Activated T-cell treated with anti-CD3 and anti-CD28 coated beads, Interleukin-2, amount 50 U/mL, for 72 hours (primary cell): ENCODE measurements at regions not wholly inside any gene's neighbourhood (a gene's known extent, or its start where the extent isn't known, plus 50 kb on each side); places are given as distances from the start of the nearest gene placed in this dataset.

Experiments used
- ATAC-seq, 2 donors: fragments of 150-1000 bp; cut with Tn5 transposase; replicated peaks in 1 of 2; 2 replicates each; pipeline ENCODE4 v1.10.0; 2021; ENCODE audit warnings: moderate library complexity in 2 of 2, mild to moderate bottlenecking in 1 of 2
- DNase-seq, 2 donors: peaks; one replicate each; pipeline ENCODE4 v3.0.0; 2021 to 2022; ENCODE audit warnings: mixed read lengths in 1 of 2
- H3K27ac Mint-ChIP-seq: one replicate; pipeline ENCODE4 v1.8.0; 2022; ENCODE audit warnings: mild to moderate bottlenecking, moderate library complexity, mixed read lengths
- H3K27me3 Mint-ChIP-seq: one replicate; pipeline ENCODE4 v1.8.0; 2022; ENCODE audit warnings: low read depth, mixed read lengths
- H3K36me3 Mint-ChIP-seq, 2 donors: one replicate each; pipeline ENCODE4 v1.8.0; 2022; ENCODE audit warnings: mixed read lengths in 2 of 2, mild to moderate bottlenecking in 1 of 2; ENCODE audit not compliant: insufficient read depth in 2 of 2
- H3K4me1 Mint-ChIP-seq: one replicate; pipeline ENCODE4 v1.8.0; 2022; ENCODE audit warnings: low read depth, mixed read lengths
- H3K4me3 Mint-ChIP-seq, 2 donors: one replicate each; pipeline ENCODE4 v1.8.0; 2022; ENCODE audit warnings: mild to moderate bottlenecking in 2 of 2, mixed read lengths in 2 of 2, moderate library complexity in 2 of 2
- H3K9me3 Mint-ChIP-seq, 2 donors: one replicate each; pipeline ENCODE4 v1.8.0; 2022; ENCODE audit warnings: mixed read lengths in 2 of 2

- Mint-ChIP-seq H3K27ac (no peak overlapping the region), H3K9me3 (peaks cover 0 to 4% of the 10 kb centered on the region in 2 donors), H3K4me3 (no peak overlapping the region), H3K36me3 (peaks cover 0 to 4% of the 10 kb centered on the region in 2 donors), H3K27me3 (no peaks in the 10 kb centered on the region), H3K4me1 (peaks cover 25% of the 10 kb centered on the region)
- ATAC-seq (no peak), DNase-seq (no peak)
Measured at GRCh38 chr21:31449921-31450535, 106.0 kb upstream of the TIAM1 start.

- no peak for ATAC-seq
- H3K9me3 Mint-ChIP-seq: peaks cover 0 to 4% of the 10 kb centered on the region in 2 donors
- no peak overlapping the region for H3K4me3 Mint-ChIP-seq
- H3K4me1 Mint-ChIP-seq: peaks cover 41% of the 10 kb centered on the region
- H3K27ac Mint-ChIP-seq: no peak overlapping the region
- H3K36me3 Mint-ChIP-seq: no peaks in the 10 kb centered on the region
- H3K27me3 Mint-ChIP-seq: no peaks in the 10 kb centered on the region
- no peak for DNase-seq
Measured at GRCh38 chr21:31448496-31448895, 104.4 kb upstream of the TIAM1 start.

- ATAC-seq (no peak), DNase-seq (no peak)
- Mint-ChIP-seq H3K27ac (peak overlapping the region; percentile 1), H3K27me3 (no peaks in the 10 kb centered on the region), H3K4me1 (peaks cover 47% of the 10 kb centered on the region), H3K9me3 (peaks cover under 1 to 2% of the 10 kb centered on the region in 2 donors), H3K4me3 (no peak overlapping the region), H3K36me3 (peaks cover 0 to 2% of the 10 kb centered on the region in 2 donors)
Measured at GRCh38 chr21:31447505-31447904, 103.4 kb upstream of the TIAM1 start.

GRCh38 chr21:31446226-31446855 is 102.3 kb upstream of the TIAM1 start:
- peak; percentile 82 to 88 for ATAC-seq
- Mint-ChIP-seq H3K27ac (no peak overlapping the region), H3K9me3 (peaks cover 3 to 4% of the 10 kb centered on the region in 2 donors), H3K4me3 (peak overlapping the region; percentile 21 to 41), H3K36me3 (peaks cover 3 to 4% of the 10 kb centered on the region in 2 donors), H3K4me1 (peaks cover 49% of the 10 kb centered on the region), H3K27me3 (no peaks in the 10 kb centered on the region)
- peak; percentile 24 to 31 for DNase-seq

GRCh38 chr21:31445137-31445536 is 101.1 kb upstream of the TIAM1 start:
- no peaks in the 10 kb centered on the region for H3K27me3 Mint-ChIP-seq
- peaks cover 3 to 4% of the 10 kb centered on the region in 2 donors for H3K9me3 Mint-ChIP-seq
- no peak overlapping the region for H3K27ac Mint-ChIP-seq
- DNase-seq (no peak), ATAC-seq (no peak)
- no peak overlapping the region for H3K4me3 Mint-ChIP-seq
- peaks cover 4 to 7% of the 10 kb centered on the region in 2 donors for H3K36me3 Mint-ChIP-seq
- H3K4me1 Mint-ChIP-seq: peaks cover 49% of the 10 kb centered on the region

- Mint-ChIP-seq H3K36me3 (peaks cover 4 to 10% of the 10 kb centered on the region in 2 donors), H3K27me3 (no peaks in the 10 kb centered on the region), H3K27ac (no peak overlapping the region), H3K4me3 (peak overlapping the region in 1 of 2 donors; percentile 15), H3K4me1 (peaks cover 49% of the 10 kb centered on the region), H3K9me3 (peaks cover 3 to 4% of the 10 kb centered on the region in 2 donors)
- ATAC-seq (no peak), DNase-seq (no peak)
Measured at GRCh38 chr21:31443736-31444521, 99.9 kb upstream of the TIAM1 start.

GRCh38 chr21:31442339-31442738 is 98.3 kb upstream of the TIAM1 start:
- peaks cover 45% of the 10 kb centered on the region for H3K4me1 Mint-ChIP-seq
- H3K4me3 Mint-ChIP-seq: no peak overlapping the region
- H3K27me3 Mint-ChIP-seq: no peaks in the 10 kb centered on the region
- peaks cover 3 to 4% of the 10 kb centered on the region in 2 donors for H3K9me3 Mint-ChIP-seq
- ATAC-seq (no peak), DNase-seq (no peak)
- H3K36me3 Mint-ChIP-seq: peaks cover 4 to 10% of the 10 kb centered on the region in 2 donors
- H3K27ac Mint-ChIP-seq: no peak overlapping the region

- DNase-seq: no peak
- no peak overlapping the region for H3K4me3 Mint-ChIP-seq
- ATAC-seq: no peak
- H3K4me1 Mint-ChIP-seq: peaks cover 18% of the 10 kb centered on the region
- peaks cover 0 to under 1% of the 10 kb centered on the region in 2 donors for H3K9me3 Mint-ChIP-seq
- H3K27ac Mint-ChIP-seq: no peak overlapping the region
- peaks cover 2% of the 10 kb centered on the region for H3K27me3 Mint-ChIP-seq
- H3K36me3 Mint-ChIP-seq: no peaks in the 10 kb centered on the region
Measured at GRCh38 chr21:31429506-31429905, 85.4 kb upstream of the TIAM1 start.

- Mint-ChIP-seq H3K27me3 (peaks cover 10% of the 10 kb centered on the region), H3K4me3 (peak overlapping the region; percentile 11 to 51), H3K4me1 (peaks cover 23% of the 10 kb centered on the region), H3K36me3 (peaks cover 0 to 1% of the 10 kb centered on the region in 2 donors), H3K9me3 (no peaks in the 10 kb centered on the region), H3K27ac (peak overlapping the region; percentile 17)
- DNase-seq: peak in 1 of 2 donors; percentile 24
- peak; percentile 83 to 92 for ATAC-seq
Measured at GRCh38 chr21:31426235-31426797, 82.3 kb upstream of the TIAM1 start.

- no peak for ATAC-seq
- Mint-ChIP-seq H3K9me3 (no peaks in the 10 kb centered on the region), H3K4me3 (no peak overlapping the region), H3K27ac (no peak overlapping the region), H3K27me3 (peaks cover 10% of the 10 kb centered on the region), H3K36me3 (peaks cover 0 to 1% of the 10 kb centered on the region in 2 donors), H3K4me1 (peaks cover 23% of the 10 kb centered on the region)
- DNase-seq: no peak
Measured at GRCh38 chr21:31425138-31425537, 81.1 kb upstream of the TIAM1 start.

GRCh38 chr21:31424058-31424457 is 80.0 kb upstream of the TIAM1 start:
- no peak for ATAC-seq
- H3K27me3 Mint-ChIP-seq: peaks cover 10% of the 10 kb centered on the region
- peaks cover 0 to 2% of the 10 kb centered on the region in 2 donors for H3K36me3 Mint-ChIP-seq
- H3K4me3 Mint-ChIP-seq: no peak overlapping the region
- peaks cover 23% of the 10 kb centered on the region for H3K4me1 Mint-ChIP-seq
- no peak overlapping the region for H3K27ac Mint-ChIP-seq
- no peaks in the 10 kb centered on the region for H3K9me3 Mint-ChIP-seq
- DNase-seq: no peak

GRCh38 chr21:31420988-31421387 is 76.9 kb upstream of the TIAM1 start:
- Mint-ChIP-seq H3K9me3 (peaks cover 5 to 9% of the 10 kb centered on the region in 2 donors), H3K27ac (no peak overlapping the region), H3K36me3 (peaks cover 10 to 13% of the 10 kb centered on the region in 2 donors), H3K4me1 (peaks cover 18% of the 10 kb centered on the region), H3K27me3 (peaks cover 10% of the 10 kb centered on the region), H3K4me3 (no peak overlapping the region)
- ATAC-seq (no peak), DNase-seq (no peak)

GRCh38 chr21:31420354-31420753 is 76.3 kb upstream of the TIAM1 start:
- Mint-ChIP-seq H3K4me3 (no peak overlapping the region), H3K27ac (no peak overlapping the region), H3K4me1 (peaks cover 13% of the 10 kb centered on the region), H3K27me3 (peaks cover 10% of the 10 kb centered on the region), H3K36me3 (peaks cover 10 to 13% of the 10 kb centered on the region in 2 donors), H3K9me3 (peaks cover 6 to 12% of the 10 kb centered on the region in 2 donors)
- ATAC-seq (no peak), DNase-seq (no peak)
